ENCODE measurements at regions not wholly inside any gene's neighbourhood (a gene's known extent, or its start where the extent isn't known, plus 50 kb on each side); places are given as distances from the start of the nearest gene placed in this dataset.

- Histone ChIP-seq H3K9me3 (ENCODE audit: low read length) (no peaks in the 10 kb centered on the region), H3K4me1 (ENCODE audit: insufficient read depth, low read length, poor library complexity, severe bottlenecking) (no peaks in the 10 kb centered on the region), H3K27ac (ENCODE audit: low read depth, low read length, poor library complexity, severe bottlenecking) (no peak overlapping the region), H3K9me2 (ENCODE audit: insufficient read depth, low read length) (no peaks in the 10 kb centered on the region), H3K79me2 (ENCODE audit: insufficient read depth, low read depth, low read length) (no peaks in the 10 kb centered on the region), H3K4me3 (ENCODE audit: low read depth, low read length, poor library complexity, severe bottlenecking) (no peak overlapping the region), H3K36me3 (ENCODE audit: insufficient read depth, low read length) (no peaks in the 10 kb centered on the region), H3K4me2 (ENCODE audit: low read length) (no peak overlapping the region), H4K20me1 (ENCODE audit: insufficient read depth, low read length) (no peaks in the 10 kb centered on the region), H2AFZ (ENCODE audit: low read length) (no peak overlapping the region)
- intact Hi-C loops (cut with micrococcal nuclease; ENCODE audit: unreplicated experiment), result no loop called here
- no peak for DNase-seq (ENCODE audit: low spot score)
- no peak for TF ChIP-seq CTCF (conservative IDR thresholded peaks at IDR 0.05; ENCODE audit: low read length)
- no peak for TF ChIP-seq EZH2phosphoT487 (IDR thresholded peaks at IDR 0.05; ENCODE audit: borderline replicate concordance, low read depth, low read length)
- no TSS peak for BruUV-seq (replicated peaks)
- POLR2A ChIA-PET, result no interaction called here
- CTCF ChIA-PET (ENCODE audit: unreplicated experiment), result no interaction called here
Measured at GRCh38 chr1:60870269-60870865, 212.0 kb upstream of the NFIA start.

- no TSS peak for BruUV-seq (replicated peaks)
- Histone ChIP-seq H3K4me1 (ENCODE audit: insufficient read depth, low read length, poor library complexity, severe bottlenecking) (no peaks in the 10 kb centered on the region), H3K4me2 (ENCODE audit: low read length) (no peak overlapping the region), H3K27ac (ENCODE audit: low read depth, low read length, poor library complexity, severe bottlenecking) (no peak overlapping the region), H3K36me3 (ENCODE audit: insufficient read depth, low read length) (no peaks in the 10 kb centered on the region), H3K9me3 (ENCODE audit: low read length) (no peaks in the 10 kb centered on the region), H2AFZ (ENCODE audit: low read length) (no peak overlapping the region), H3K9me2 (ENCODE audit: insufficient read depth, low read length) (no peaks in the 10 kb centered on the region; the same call in 1 of the 2 replicates), H4K20me1 (ENCODE audit: insufficient read depth, low read length) (no peaks in the 10 kb centered on the region), H3K4me3 (ENCODE audit: low read depth, low read length, poor library complexity, severe bottlenecking) (no peak overlapping the region), H3K79me2 (ENCODE audit: insufficient read depth, low read depth, low read length) (no peaks in the 10 kb centered on the region)
- DNase-seq (ENCODE audit: low spot score), result no peak
- CTCF ChIA-PET (ENCODE audit: unreplicated experiment), result no interaction called here
- POLR2A ChIA-PET, result no interaction called here
- TF ChIP-seq CTCF (conservative IDR thresholded peaks at IDR 0.05; ENCODE audit: low read length) (no peak), EZH2phosphoT487 (IDR thresholded peaks at IDR 0.05; ENCODE audit: borderline replicate concordance, low read depth, low read length) (no peak)
- intact Hi-C loops (cut with micrococcal nuclease; ENCODE audit: unreplicated experiment), result no loop called here
Measured at GRCh38 chr1:60868901-60869663, 213.3 kb upstream of the NFIA start.

GRCh38 chr1:60867782-60868181 is 214.6 kb upstream of the NFIA start:
- Histone ChIP-seq H3K4me2 (ENCODE audit: low read length) (no peak overlapping the region), H3K9me2 (ENCODE audit: insufficient read depth, low read length) (no peaks in the 10 kb centered on the region; the same call in 1 of the 2 replicates), H3K4me1 (ENCODE audit: insufficient read depth, low read length, poor library complexity, severe bottlenecking) (no peaks in the 10 kb centered on the region), H3K4me3 (ENCODE audit: low read depth, low read length, poor library complexity, severe bottlenecking) (no peak overlapping the region), H4K20me1 (ENCODE audit: insufficient read depth, low read length) (no peaks in the 10 kb centered on the region), H2AFZ (ENCODE audit: low read length) (no peak overlapping the region), H3K9me3 (ENCODE audit: low read length) (no peaks in the 10 kb centered on the region), H3K36me3 (ENCODE audit: insufficient read depth, low read length) (no peaks in the 10 kb centered on the region), H3K27ac (ENCODE audit: low read depth, low read length, poor library complexity, severe bottlenecking) (no peak overlapping the region), H3K79me2 (ENCODE audit: insufficient read depth, low read depth, low read length) (no peaks in the 10 kb centered on the region)
- intact Hi-C loops (cut with micrococcal nuclease; ENCODE audit: unreplicated experiment), result no loop called here
- ChIA-PET POLR2A (interaction anchor here (0.6 kb wide), 1 partner anchor 378 kb away, joined by 3 read pairs; no protein-coding TSS in a partner anchor), CTCF (ENCODE audit: unreplicated experiment) (no interaction called here)
- no peak for DNase-seq (ENCODE audit: low spot score)
- TF ChIP-seq CTCF (conservative IDR thresholded peaks at IDR 0.05; ENCODE audit: low read length) (no peak), EZH2phosphoT487 (IDR thresholded peaks at IDR 0.05; ENCODE audit: borderline replicate concordance, low read depth, low read length) (no peak)
- BruUV-seq (replicated peaks), result no TSS peak

All from OCI-LY7 (cell line).